WERI-Rb-1 (cell line): ENCODE measurements at regions not wholly inside any gene's neighbourhood (a gene's known extent, or its start where the extent isn't known, plus 50 kb on each side); places are given as distances from the start of the nearest gene placed in this dataset.
"Not testable (repeated sequence)": the region's sequence is repeated elsewhere in the genome, so short reads cannot be mapped to it uniquely, and the experiment has no call there.

Experiments
- DNase-seq: peaks from one replicate; pipeline ENCODE4 v3.0.0-alpha.2; 2020
- H3K27ac ChIP-seq: fragments of 250-450 bp; sonication (Bioruptor Pico); 2 replicates; pipeline ENCODE4 v1.5.1; 2020; ENCODE audit warnings: mild to moderate bottlenecking, moderate library complexity
- H3K27me3 ChIP-seq: fragments of 250-450 bp; sonication (Bioruptor Pico); 2 replicates; pipeline ENCODE4 v1.5.1; 2021; ENCODE audit warnings: mild to moderate bottlenecking, low read depth, moderate library complexity; ENCODE audit not compliant: insufficient read depth, severe bottlenecking
- H3K36me3 ChIP-seq: fragments of 250-450 bp; sonication (Bioruptor Pico); 2 replicates; pipeline ENCODE4 v1.5.1; 2020; ENCODE audit warnings: mild to moderate bottlenecking, moderate library complexity
- H3K4me3 ChIP-seq: 2 replicates; pipeline ENCODE4 v1.5.1; 2011; ENCODE audit warnings: low read depth, mild to moderate bottlenecking, control low read depth, low read length
- H3K9me3 ChIP-seq: fragments of 250-450 bp; sonication (Bioruptor Pico); 2 replicates; pipeline ENCODE4 v1.5.1; 2021; ENCODE audit warnings: mild to moderate bottlenecking, moderate library complexity; ENCODE audit not compliant: severe bottlenecking
- TF ChIP-seq, protein P1 (sequence below): IDR thresholded peaks from 2 replicates; pipeline ENCODE4 v1.5.1; 2011; ENCODE audit warnings: low read depth, mild to moderate bottlenecking, control low read depth, inconsistent platforms, low read length

DNA sequence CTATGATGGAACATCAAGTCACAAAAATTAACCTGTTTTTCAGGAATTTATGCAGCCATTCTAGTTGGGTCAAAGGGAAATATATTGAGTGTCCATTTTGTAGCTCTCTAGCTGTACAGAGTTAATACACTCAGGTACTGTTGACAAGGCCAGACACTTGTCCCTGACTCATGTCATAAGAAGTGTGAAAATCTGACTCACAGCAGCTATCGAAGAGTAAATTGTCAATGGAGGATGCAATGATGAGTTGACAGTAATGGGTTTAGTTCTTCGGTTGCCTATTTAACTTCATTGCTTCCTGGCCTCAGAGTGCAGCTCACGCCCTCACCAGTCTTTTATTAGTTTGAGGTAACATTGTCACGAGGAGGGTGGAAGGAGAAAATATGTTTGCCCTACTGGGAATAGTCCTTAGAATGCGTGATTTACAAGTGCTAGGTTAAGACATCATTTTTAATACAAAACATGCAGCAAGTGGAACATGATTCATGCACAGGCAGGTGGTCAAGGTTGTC lies 255.1 kb downstream of the XPNPEP1 start:
- TF ChIP-seq, protein P1, sequence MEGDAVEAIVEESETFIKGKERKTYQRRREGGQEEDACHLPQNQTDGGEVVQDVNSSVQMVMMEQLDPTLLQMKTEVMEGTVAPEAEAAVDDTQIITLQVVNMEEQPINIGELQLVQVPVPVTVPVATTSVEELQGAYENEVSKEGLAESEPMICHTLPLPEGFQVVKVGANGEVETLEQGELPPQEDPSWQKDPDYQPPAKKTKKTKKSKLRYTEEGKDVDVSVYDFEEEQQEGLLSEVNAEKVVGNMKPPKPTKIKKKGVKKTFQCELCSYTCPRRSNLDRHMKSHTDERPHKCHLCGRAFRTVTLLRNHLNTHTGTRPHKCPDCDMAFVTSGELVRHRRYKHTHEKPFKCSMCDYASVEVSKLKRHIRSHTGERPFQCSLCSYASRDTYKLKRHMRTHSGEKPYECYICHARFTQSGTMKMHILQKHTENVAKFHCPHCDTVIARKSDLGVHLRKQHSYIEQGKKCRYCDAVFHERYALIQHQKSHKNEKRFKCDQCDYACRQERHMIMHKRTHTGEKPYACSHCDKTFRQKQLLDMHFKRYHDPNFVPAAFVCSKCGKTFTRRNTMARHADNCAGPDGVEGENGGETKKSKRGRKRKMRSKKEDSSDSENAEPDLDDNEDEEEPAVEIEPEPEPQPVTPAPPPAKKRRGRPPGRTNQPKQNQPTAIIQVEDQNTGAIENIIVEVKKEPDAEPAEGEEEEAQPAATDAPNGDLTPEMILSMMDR = no peak

DNA sequence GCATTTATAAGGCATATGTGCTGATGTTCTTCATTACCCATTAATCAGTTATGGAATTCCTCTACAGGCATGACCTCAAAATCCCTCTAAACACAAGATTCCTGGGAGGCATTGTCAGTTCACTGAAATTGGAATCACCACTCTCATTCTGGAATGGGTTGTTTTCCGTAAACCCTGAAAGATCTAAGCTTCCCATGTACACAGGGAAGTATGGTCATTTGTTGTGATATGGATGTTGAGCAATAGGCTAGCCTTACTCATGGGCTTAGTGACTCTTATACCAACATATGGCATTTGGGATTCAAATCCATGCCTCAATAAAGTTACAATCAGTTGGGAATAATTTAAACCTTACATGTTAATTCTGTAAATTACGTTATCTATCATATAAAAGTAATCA lies 258.0 kb downstream of the XPNPEP1 start:
- DNase-seq = no peak
- no peak overlapping the region for H3K4me3 ChIP-seq
- H3K27me3 ChIP-seq = no peaks in the 10 kb centered on the region
- TF ChIP-seq, protein P1 = no peak
- H3K9me3 ChIP-seq = peaks cover 3% of the 10 kb centered on the region
- H3K27ac ChIP-seq = no peak overlapping the region
- H3K36me3 ChIP-seq = no peaks in the 10 kb centered on the region

More for the DNA sequence above, 255.1 kb downstream of the XPNPEP1 start:
- Histone ChIP-seq H3K36me3 (no peaks in the 10 kb centered on the region), H3K4me3 (no peak overlapping the region), H3K9me3 (peaks cover 3% of the 10 kb centered on the region), H3K27me3 (no peaks in the 10 kb centered on the region), H3K27ac (no peak overlapping the region)
- no peak for DNase-seq

DNA sequence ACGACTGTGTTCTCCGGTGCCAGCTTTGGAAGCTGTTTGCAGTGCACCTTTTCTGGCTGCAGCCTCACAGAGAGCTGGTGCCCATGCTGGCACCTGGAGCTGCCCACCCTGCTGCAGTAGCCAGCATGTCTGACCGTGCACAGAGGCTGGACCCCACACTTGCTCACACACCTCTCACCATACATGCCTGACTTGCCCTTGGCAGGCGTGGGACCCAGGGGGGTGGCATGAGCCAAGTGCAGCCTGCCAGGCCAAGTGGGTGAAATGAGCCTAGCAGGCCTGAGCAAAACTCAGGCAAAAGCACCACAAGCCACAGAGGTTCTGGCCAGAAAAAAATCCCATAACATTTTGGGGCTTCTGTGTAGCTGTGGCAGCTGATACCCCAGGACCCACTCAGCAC lies 258.8 kb downstream of the XPNPEP1 start:
- DNase-seq = no peak
- H3K4me3 ChIP-seq = no peak overlapping the region
- no peak overlapping the region for H3K27ac ChIP-seq
- H3K36me3 ChIP-seq = no peaks in the 10 kb centered on the region
- TF ChIP-seq, protein P1 = no peak
- H3K9me3 ChIP-seq = peaks cover 3% of the 10 kb centered on the region
- H3K27me3 ChIP-seq = no peaks in the 10 kb centered on the region

DNA sequence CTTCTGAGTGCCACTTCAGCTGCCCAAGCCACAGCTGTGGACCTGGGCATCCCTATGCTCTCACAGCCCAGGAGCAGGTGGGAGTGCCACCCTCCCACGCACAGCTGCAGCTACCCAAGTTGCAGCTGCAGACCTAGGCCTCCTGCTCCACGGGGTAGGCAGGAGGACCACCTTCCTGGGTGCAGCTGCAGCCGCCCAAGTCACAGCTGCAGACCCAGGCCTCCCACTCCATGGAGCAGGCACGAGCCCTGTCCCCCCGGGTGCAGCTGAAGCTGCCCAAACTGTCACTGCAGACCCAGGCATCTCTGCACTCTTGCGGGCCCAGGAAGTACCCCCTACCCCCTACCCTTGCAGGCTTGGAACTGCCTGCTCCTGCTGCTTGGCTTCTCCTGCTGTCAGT lies 260.2 kb downstream of the XPNPEP1 start:
- Histone ChIP-seq H3K27me3 (no peaks in the 10 kb centered on the region), H3K27ac (no peak overlapping the region), H3K9me3 (peaks cover 3% of the 10 kb centered on the region), H3K4me3 (no peak overlapping the region), H3K36me3 (no peaks in the 10 kb centered on the region)
- TF ChIP-seq, protein P1 = no peak
- DNase-seq = no peak

DNA sequence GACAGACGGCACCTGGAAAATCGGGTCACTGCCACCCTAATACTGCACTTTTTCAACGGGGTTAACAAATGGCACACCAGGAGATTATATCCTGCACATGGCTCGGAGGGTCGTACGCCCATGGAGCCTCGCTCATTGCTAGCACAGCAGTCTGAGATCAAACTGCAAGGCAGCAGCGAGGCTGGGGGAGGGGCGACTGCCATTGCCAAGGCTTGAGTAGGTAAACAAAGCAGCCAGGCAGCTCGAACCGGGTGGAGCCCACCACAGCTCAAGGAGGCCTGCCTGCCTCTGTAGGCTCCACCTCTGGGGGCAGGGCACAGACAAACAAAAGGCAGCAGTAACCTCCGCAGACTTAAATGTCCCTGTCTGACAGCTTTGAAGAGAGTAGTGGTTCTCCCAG lies 270.7 kb downstream of the XPNPEP1 start:
- H3K36me3 ChIP-seq, H3K9me3 ChIP-seq, H3K27me3 ChIP-seq, DNase-seq, H3K27ac ChIP-seq, H3K4me3 ChIP-seq: not testable (repeated sequence)

DNA sequence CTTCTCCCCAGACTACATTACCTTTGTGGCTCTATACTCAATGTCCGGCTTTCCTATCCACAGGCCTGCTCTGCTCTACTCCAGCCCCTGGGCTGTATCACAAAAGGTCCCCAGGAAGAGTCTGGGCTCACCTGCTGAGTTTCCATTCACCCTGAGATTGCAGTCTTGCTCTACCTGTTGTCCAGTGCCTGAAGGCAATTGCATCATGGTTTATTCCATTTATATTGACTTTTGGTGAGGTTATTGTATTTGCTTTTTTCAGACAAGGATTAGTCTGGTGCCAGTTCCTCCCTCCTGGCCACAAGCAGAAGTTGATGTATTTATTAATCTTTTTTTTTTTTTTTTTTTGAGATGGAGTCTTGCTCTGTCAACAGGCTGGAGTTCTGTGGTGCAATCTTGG lies 273.1 kb downstream of the XPNPEP1 start:
- Histone ChIP-seq H3K4me3 (no peak overlapping the region), H3K9me3 (peaks cover 5% of the 10 kb centered on the region), H3K36me3 (no peaks in the 10 kb centered on the region), H3K27me3 (no peaks in the 10 kb centered on the region), H3K27ac (no peak overlapping the region)
- TF ChIP-seq, protein P1 = no peak
- no peak for DNase-seq
